H1 (cell line): ENCODE measurements at regions not wholly inside any gene's neighbourhood (a gene's known extent, or its start where the extent isn't known, plus 50 kb on each side); places are given as distances from the start of the nearest gene placed in this dataset.

Source experiments
- CTCF ChIA-PET: fragments of 300-600 bp; sonication (Branson Sonifier 250); formaldehyde crosslinking; loops from one replicate; lab custom pipeline; 2021; ENCODE audit not compliant: partially characterized antibody; lab: Charles Lee
- POLR2A ChIA-PET: fragments of 300-600 bp; sonication (Branson Sonifier 250); formaldehyde crosslinking; loops from one replicate; lab custom pipeline; 2021; ENCODE audit warnings: inconsistent platforms; ENCODE audit not compliant: partially characterized antibody; lab: Charles Lee
- DNase-seq, 2 experiments: peaks; one replicate each; pipeline versions ENCODE4 v3.0.0 to v3.0.0-alpha.2; 2010 to 2022; ENCODE audit warnings: low spot score in 2 of 2, low read depth in 1 of 2, mixed read lengths in 1 of 2
- FAIRE-seq: peaks from 2 replicates; lab custom pipeline; 2011; peaks lifted over from hg19 to GRCh38; lab: Jason Lieb, UNC
- H2AFZ ChIP-seq: 2 replicates; pipeline ENCODE4 v1.8.1; 2012; ENCODE audit warnings: low read length, inconsistent platforms
- H2AK5ac ChIP-seq: 2 replicates; pipeline ENCODE4 v1.6.1; 2013; ENCODE audit warnings: low read depth, low read length
- H2BK120ac ChIP-seq: replicated peaks from 2 replicates; pipeline ENCODE3; 2013; ENCODE audit warnings: low read depth, low read length, inconsistent platforms
- H2BK12ac ChIP-seq: 2 replicates; pipeline ENCODE4 v1.6.1; 2013; ENCODE audit warnings: low read depth, low read length
- H2BK15ac ChIP-seq: 2 replicates; pipeline ENCODE4 v1.6.1; 2013; ENCODE audit warnings: low read length
- H2BK20ac ChIP-seq: 2 replicates; pipeline ENCODE4 v1.6.1; 2013; ENCODE audit warnings: low read length
- H2BK5ac ChIP-seq: 2 replicates; pipeline ENCODE4 v1.6.1; 2013; ENCODE audit warnings: low read depth, low read length
- H3K14ac ChIP-seq: 2 replicates; pipeline ENCODE4 v1.6.1; 2013; ENCODE audit warnings: inconsistent platforms; ENCODE audit not compliant: insufficient read length
- H3K18ac ChIP-seq: 2 replicates; pipeline ENCODE4 v1.6.1; 2013; ENCODE audit warnings: low read length; ENCODE audit errors: extremely low read depth
- H3K23ac ChIP-seq: 2 replicates; pipeline ENCODE4 v1.6.1; 2013; ENCODE audit warnings: inconsistent platforms; ENCODE audit not compliant: insufficient read length
- H3K23me2 ChIP-seq: 2 replicates; pipeline ENCODE4 v1.6.1; 2013; ENCODE audit warnings: low read depth, low read length
- H3K27ac ChIP-seq: 2 replicates; pipeline ENCODE4 v1.6.1; 2011; ENCODE audit warnings: low read depth, low read length, inconsistent platforms
- H3K27me3 ChIP-seq, 4 experiments: replicated peaks in 1 of 4; 1 replicate in 1 of 4; 2 replicates in 3 of 4; pipeline versions ENCODE4 v1.6.1 to v1.8.1; 2011 to 2013; ENCODE audit warnings: low read length in 3 of 4, mild to moderate bottlenecking in 3 of 4, inconsistent platforms in 2 of 4, mixed read lengths in 2 of 4, moderate library complexity in 1 of 4; ENCODE audit not compliant: control insufficient read depth in 3 of 4, insufficient read depth in 3 of 4; ENCODE audit errors: extremely low read depth in 1 of 4
- H3K36me3 ChIP-seq, 4 experiments: 2 replicates each; pipeline versions ENCODE4 v1.6.1 to v1.8.1; 2011 to 2013; ENCODE audit warnings: mild to moderate bottlenecking in 4 of 4, low read length in 3 of 4, moderate library complexity in 2 of 4, control low read depth in 1 of 4, inconsistent platforms in 1 of 4; ENCODE audit not compliant: insufficient read depth in 4 of 4, control insufficient read depth in 2 of 4
- H3K4ac ChIP-seq: replicated peaks from 2 replicates; pipeline ENCODE3; 2013; ENCODE audit warnings: low read length, low read depth, mixed read lengths, inconsistent platforms; ENCODE audit not compliant: insufficient read length
- H3K4me1 ChIP-seq, 4 experiments: replicated peaks in 1 of 4; 1 replicate in 1 of 4; 2 replicates in 3 of 4; pipeline versions ENCODE4 v1.6.1 to v1.8.1; 2011 to 2013; ENCODE audit warnings: low read length in 3 of 4, inconsistent platforms in 2 of 4, mixed read lengths in 1 of 4; ENCODE audit not compliant: insufficient read depth in 4 of 4, control insufficient read depth in 3 of 4
- H3K4me2 ChIP-seq, 2 experiments: 2 replicates each; pipeline versions ENCODE4 v1.6.1 to v1.8.1; 2011 to 2013; ENCODE audit warnings: low read depth in 2 of 2, low read length in 2 of 2, control low read depth in 1 of 2, inconsistent platforms in 1 of 2, mild to moderate bottlenecking in 1 of 2; ENCODE audit not compliant: insufficient read depth in 1 of 2
- H3K4me3 ChIP-seq, 4 experiments: fragments of 200-600, 300-600 bp in 1 of 4; sonication (generic), shearing (Covaris generic), sonication (Bioruptor Twin) in 1 of 4; 2 replicates each; pipeline versions ENCODE4 v1.5.1 to v1.8.1; 2011 to 2016; ENCODE audit warnings: low read length in 4 of 4, low read depth in 3 of 4, control low read depth in 2 of 4, inconsistent platforms in 2 of 4, mild to moderate bottlenecking in 2 of 4, mixed read lengths in 1 of 4, moderate library complexity in 1 of 4; ENCODE audit not compliant: insufficient read depth in 2 of 4; ENCODE audit errors: extremely low read depth in 1 of 4
- H3K56ac ChIP-seq: replicated peaks from 2 replicates; pipeline ENCODE3; 2013; ENCODE audit warnings: low read depth, mild to moderate bottlenecking, mixed read lengths, low read length, inconsistent platforms; ENCODE audit not compliant: insufficient read length
- H3K79me1 ChIP-seq: 2 replicates; pipeline ENCODE4 v1.6.1; 2013; ENCODE audit warnings: low read depth, low read length, control low read depth
- H3K79me2 ChIP-seq, 2 experiments: 2 replicates each; pipeline versions ENCODE4 v1.6.1 to v1.8.1; 2012 to 2013; ENCODE audit warnings: low read length in 2 of 2, mild to moderate bottlenecking in 2 of 2, inconsistent platforms in 1 of 2; ENCODE audit not compliant: insufficient read depth in 2 of 2, control insufficient read depth in 1 of 2
- H3K9ac ChIP-seq, 4 experiments: replicated peaks in 1 of 4; 1 replicate in 1 of 4; 2 replicates in 3 of 4; pipeline versions ENCODE4 v1.6.1 to v1.8.1; 2011 to 2013; ENCODE audit warnings: low read depth in 3 of 4, low read length in 3 of 4, control low read depth in 2 of 4, mild to moderate bottlenecking in 2 of 4, moderate library complexity in 2 of 4, inconsistent platforms in 1 of 4; ENCODE audit errors: extremely low read depth in 1 of 4
- H3K9me3 ChIP-seq, 2 experiments: 2 replicates each; pipeline versions ENCODE4 v1.6.1 to v1.8.1; 2012 to 2013; ENCODE audit warnings: mild to moderate bottlenecking in 2 of 2, moderate library complexity in 2 of 2, control low read depth in 1 of 2, inconsistent platforms in 1 of 2, low read depth in 1 of 2, low read length in 1 of 2, mixed read lengths in 1 of 2; ENCODE audit not compliant: insufficient read depth in 2 of 2
- H4K20me1 ChIP-seq, 2 experiments: replicated peaks in 1 of 2; 2 replicates each; pipeline versions ENCODE3 to v1.8.1; 2011 to 2013; ENCODE audit warnings: inconsistent platforms in 2 of 2, low read length in 2 of 2, mild to moderate bottlenecking in 1 of 2; ENCODE audit not compliant: insufficient read depth in 2 of 2, control insufficient read depth in 1 of 2
- H4K5ac ChIP-seq: 2 replicates; pipeline ENCODE4 v1.6.1; 2013; ENCODE audit warnings: low read length, low read depth, mixed read lengths, inconsistent platforms; ENCODE audit not compliant: insufficient read length
- H4K8ac ChIP-seq: 2 replicates; pipeline ENCODE4 v1.8.0; 2013; ENCODE audit warnings: mild to moderate bottlenecking, moderate library complexity, low read length, inconsistent platforms; ENCODE audit not compliant: insufficient read depth; ENCODE audit errors: extremely low read depth
- H4K91ac ChIP-seq: replicated peaks from 2 replicates; pipeline ENCODE3; 2013; ENCODE audit warnings: low read length, mixed read lengths, inconsistent platforms; ENCODE audit not compliant: insufficient read length
- CEBPB ChIP-seq: IDR thresholded peaks from 2 replicates; pipeline ENCODE4 v1.6.1; 2012; ENCODE audit warnings: low read depth, low read length
- CHD2 ChIP-seq: IDR thresholded peaks from 2 replicates; pipeline ENCODE4 v1.6.1; 2012; ENCODE audit warnings: low read length, improper control_type of control experiment
- FOSL1 ChIP-seq: IDR thresholded peaks from 2 replicates; pipeline ENCODE4 v1.6.1; 2011; ENCODE audit warnings: mild to moderate bottlenecking, low read depth, low read length, moderate library complexity; ENCODE audit not compliant: insufficient read depth
- HDAC6 ChIP-seq: IDR thresholded peaks from one replicate; pipeline ENCODE4 v1.7.1; 2012; ENCODE audit warnings: low read depth, mild to moderate bottlenecking, inconsistent platforms, low read length, moderate library complexity
- MAFK ChIP-seq: IDR thresholded peaks from 2 replicates; pipeline ENCODE4 v1.6.1; 2012; ENCODE audit warnings: low read depth, mild to moderate bottlenecking, improper control_type of control experiment, low read length
- NANOG ChIP-seq: IDR thresholded peaks from 2 replicates; pipeline ENCODE4 v1.6.1; 2011; ENCODE audit warnings: low read length, low read depth, mild to moderate bottlenecking, inconsistent platforms; ENCODE audit not compliant: insufficient read depth, poor library complexity, severe bottlenecking
- NRF1 ChIP-seq: IDR thresholded peaks from 2 replicates; pipeline ENCODE4 v1.6.1; 2011; ENCODE audit warnings: mild to moderate bottlenecking, low read depth, low read length, improper control_type of control experiment
- SAP30 ChIP-seq: fragments of 300-600 bp; sonication (generic); IDR thresholded peaks from 2 replicates; pipeline ENCODE4 v1.7.1; 2012; ENCODE audit warnings: low read length, moderate library complexity, mild to moderate bottlenecking, inconsistent platforms; ENCODE audit not compliant: insufficient read depth, insufficient replicate concordance
- SUZ12 ChIP-seq: fragments of 200-600 bp; sonication (generic); IDR thresholded peaks from 2 replicates; pipeline ENCODE4 v1.6.1; 2012; ENCODE audit warnings: mild to moderate bottlenecking, inconsistent platforms, low read length, moderate library complexity, mixed read lengths
- TAF1 ChIP-seq: IDR thresholded peaks from 2 replicates; pipeline ENCODE4 v1.6.1; 2011; ENCODE audit warnings: mild to moderate bottlenecking, low read depth, low read length
- ZNF274 ChIP-seq: IDR thresholded peaks from 2 replicates; pipeline ENCODE4 v1.7.0; 2012; ENCODE audit warnings: low read length, borderline replicate concordance; ENCODE audit errors: extremely low read depth
- WGBS, 2 experiments: shearing (Covaris generic) in 1 of 2; methylation state at CpG; one replicate each; pipeline versions ENCODE4 v1.1.6 to v1.1.7; 2013 to 2015; ENCODE audit warnings: low lambda C conversion rate in 2 of 2, mixed read lengths in 2 of 2, inconsistent platforms in 1 of 2, low coverage in 1 of 2, missing lambda C conversion rate in 1 of 2; ENCODE audit not compliant: insufficient replicate concordance in 2 of 2, insufficient coverage in 1 of 2, insufficient read length in 1 of 2; ENCODE audit errors: extremely low coverage in 1 of 2, missing lambda C conversion rate in 1 of 2; 5-methylcytosine and 5-hydroxymethylcytosine counted together

DNA sequence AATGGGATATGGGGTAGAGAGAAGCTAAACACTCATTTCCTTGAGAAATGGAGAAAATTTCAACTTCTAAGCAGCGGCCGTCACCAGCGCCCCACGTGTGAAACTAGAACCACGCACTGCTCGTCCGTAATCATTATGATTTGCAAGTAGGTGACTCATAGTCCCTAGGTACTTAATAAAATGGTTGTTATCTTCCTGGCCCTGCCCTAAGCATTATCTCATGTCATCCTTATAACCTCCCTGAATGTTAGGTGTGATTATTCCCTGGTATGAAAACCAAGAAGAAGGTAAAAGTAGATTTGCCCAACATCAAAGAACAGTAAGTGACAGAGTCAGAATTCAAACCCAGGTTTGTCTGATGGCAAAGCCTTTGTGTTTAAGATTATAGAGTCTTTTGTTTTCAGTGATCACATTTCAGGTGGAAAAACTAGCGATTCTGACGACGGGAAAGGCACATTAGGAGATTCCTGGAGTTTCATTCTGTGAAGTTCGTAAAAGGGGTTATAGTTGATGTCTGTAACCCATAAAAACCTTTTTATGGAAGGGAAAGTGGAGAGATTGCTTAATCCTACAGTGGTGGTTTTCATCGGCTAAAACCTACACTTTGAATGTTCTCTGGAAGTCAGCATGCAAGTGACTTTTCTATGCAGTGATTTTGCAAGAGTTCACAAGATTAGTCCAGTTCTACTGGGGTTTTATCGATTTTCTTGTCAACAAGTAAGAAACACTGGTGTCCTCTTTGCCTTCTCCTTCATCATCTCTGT lies 202.9 kb upstream of the WWC1 start:
- no peak overlapping the region for H3K4me3 ChIP-seq
- CTCF ChIA-PET: no interaction called here
- H3K23me2 ChIP-seq: no peaks in the 10 kb centered on the region
- FAIRE-seq: no peak
- no peaks in the 10 kb centered on the region for H3K79me2 ChIP-seq
- no peak overlapping the region for H2AFZ ChIP-seq
- H2BK20ac ChIP-seq: no peak overlapping the region
- no peaks in the 10 kb centered on the region for H4K20me1 ChIP-seq
- H3K4ac ChIP-seq: no peak overlapping the region
- peaks cover 0 to 1% (median 0%) of the 10 kb centered on the region in 4 experiments; a peak in 1 of 7 replicates for H3K27me3 ChIP-seq
- TF ChIP-seq SAP30 (no peak), NRF1 (no peak), SUZ12 (no peak), ZNF274 (no peak), NANOG (no peak), CEBPB (no peak), TAF1 (no peak), FOSL1 (no peak), HDAC6 (no peak), CHD2 (no peak), MAFK (no peak)
- TF ChIP-seq, all 59 proteins: peak for 0
- Histone ChIP-seq H3K36me3 (no peaks in the 10 kb centered on the region; a peak in 1 of 8 replicates), H3K23ac (no peak overlapping the region), H3K14ac (no peak overlapping the region), H4K8ac (no peak overlapping the region), H2BK12ac (no peak overlapping the region), H2BK120ac (no peak overlapping the region), H3K18ac (no peak overlapping the region), H3K4me1 (no peaks in the 10 kb centered on the region), H4K91ac (no peak overlapping the region), H4K5ac (no peak overlapping the region), H3K79me1 (no peaks in the 10 kb centered on the region; the same call in 1 of the 2 replicates), H3K9ac (no peak overlapping the region), H3K56ac (no peak overlapping the region), H2BK15ac (no peak overlapping the region), H2AK5ac (no peak overlapping the region), H3K4me2 (no peak overlapping the region), H3K9me3 (peaks cover 2% of the 10 kb centered on the region in 2 experiments; a peak in 1 of 4 replicates), H3K27ac (no peak overlapping the region), H2BK5ac (no peak overlapping the region)
- WGBS, 2 experiments: 95% methylated on average over 13 of the region's 13 CpGs; no CpG with 5 or more reads in 1 of the 2 experiments
- POLR2A ChIA-PET: no interaction called here
- no peak for DNase-seq
